ENCODE measurements at regions not wholly inside any gene's neighbourhood (a gene's known extent, or its start where the extent isn't known, plus 50 kb on each side); places are given as distances from the start of the nearest gene placed in this dataset.

DNA sequence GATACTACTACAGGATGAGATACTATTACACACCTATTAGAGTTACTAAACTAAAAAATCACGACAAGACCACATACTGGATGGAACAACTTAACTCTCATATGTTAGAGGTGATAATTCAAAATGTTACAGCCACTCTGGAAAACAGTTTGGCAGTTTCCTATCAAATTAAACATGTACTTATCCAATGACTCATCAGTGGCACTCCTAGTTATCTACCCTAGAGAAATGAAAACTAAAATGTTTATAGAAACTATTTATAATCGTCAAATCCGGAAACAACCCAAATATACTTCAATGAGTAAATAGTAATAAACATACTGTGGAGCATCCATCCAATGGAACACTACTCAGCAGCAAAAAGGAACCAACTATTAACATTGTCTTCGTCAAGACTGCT, 137.0 kb upstream of the RBBP8 start:
- TF ChIP-seq EZH2 (optimal IDR thresholded peaks at IDR 0.05; ENCODE audit: low read depth, low read length) (no peak), CTCF (IDR thresholded peaks at IDR 0.05; ENCODE audit: low read length) (no peak), EZH2phosphoT487 (IDR thresholded peaks at IDR 0.05; ENCODE audit: low read length) (no peak)

Measured in MM.1S (cell line).